HG03342 (cell line): ENCODE measurements at regions not wholly inside any gene's neighbourhood (a gene's known extent, or its start where the extent isn't known, plus 50 kb on each side); places are given as distances from the start of the nearest gene placed in this dataset.
"Not testable (repeated sequence)": the region's sequence is repeated elsewhere in the genome, so short reads cannot be mapped to it uniquely, and the experiment has no call there.

Source experiments
- ATAC-seq: cut with Tn5 transposase; IDR thresholded peaks from one replicate; pipeline ENCODE4 v1.9.1; 2021; ENCODE audit warnings: mild to moderate bottlenecking, moderate library complexity; ENCODE audit not compliant: unreplicated experiment

- ATAC-seq: no peak
Measured at GRCh38 chr5:17364987-17365810, 132.8 kb upstream of the TAF11L2 start.

DNA sequence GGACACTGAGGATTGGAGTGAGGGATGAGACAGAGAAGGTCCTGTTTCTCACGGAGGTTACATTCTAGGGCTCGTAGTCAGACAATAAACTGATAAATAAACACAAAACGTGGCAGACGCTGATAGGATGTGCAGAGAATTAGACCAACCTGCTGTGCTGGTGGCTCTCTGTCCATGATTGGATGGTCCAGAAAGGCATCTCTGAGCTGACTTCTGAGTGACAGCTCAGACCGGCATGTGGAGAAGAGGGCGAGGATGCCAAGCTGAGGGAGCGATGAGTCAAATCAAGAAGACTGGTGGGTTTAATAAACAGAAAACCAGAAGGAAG is 132.3 kb upstream of the TAF11L2 start:
- ATAC-seq: no peak

- ATAC-seq: no peak
Measured at GRCh38 chr5:17367256-17367840, 130.7 kb upstream of the TAF11L2 start.

GRCh38 chr5:17370651-17371050 is 127.4 kb upstream of the TAF11L2 start:
- no peak for ATAC-seq

DNA sequence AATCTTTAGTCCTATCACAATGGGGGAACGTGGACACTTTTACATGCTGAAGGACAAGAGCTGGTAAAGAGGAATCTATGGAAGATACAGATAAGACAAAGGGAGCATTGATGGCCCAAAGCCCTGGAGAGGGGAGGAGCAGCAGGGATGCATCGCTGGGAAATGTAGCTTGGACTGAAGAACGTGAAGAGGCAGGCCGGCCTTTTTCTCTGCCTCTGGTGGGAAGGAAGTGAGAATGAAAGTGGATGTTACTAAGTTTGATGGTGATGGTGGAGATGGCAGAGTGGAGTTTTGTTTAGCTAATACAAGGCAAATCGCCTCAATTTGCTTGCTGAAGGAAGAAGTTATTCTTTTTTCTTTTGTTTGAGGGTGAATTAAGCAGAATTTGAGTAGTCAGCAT is 124.6 kb upstream of the TAF11L2 start:
- ATAC-seq: no peak

DNA sequence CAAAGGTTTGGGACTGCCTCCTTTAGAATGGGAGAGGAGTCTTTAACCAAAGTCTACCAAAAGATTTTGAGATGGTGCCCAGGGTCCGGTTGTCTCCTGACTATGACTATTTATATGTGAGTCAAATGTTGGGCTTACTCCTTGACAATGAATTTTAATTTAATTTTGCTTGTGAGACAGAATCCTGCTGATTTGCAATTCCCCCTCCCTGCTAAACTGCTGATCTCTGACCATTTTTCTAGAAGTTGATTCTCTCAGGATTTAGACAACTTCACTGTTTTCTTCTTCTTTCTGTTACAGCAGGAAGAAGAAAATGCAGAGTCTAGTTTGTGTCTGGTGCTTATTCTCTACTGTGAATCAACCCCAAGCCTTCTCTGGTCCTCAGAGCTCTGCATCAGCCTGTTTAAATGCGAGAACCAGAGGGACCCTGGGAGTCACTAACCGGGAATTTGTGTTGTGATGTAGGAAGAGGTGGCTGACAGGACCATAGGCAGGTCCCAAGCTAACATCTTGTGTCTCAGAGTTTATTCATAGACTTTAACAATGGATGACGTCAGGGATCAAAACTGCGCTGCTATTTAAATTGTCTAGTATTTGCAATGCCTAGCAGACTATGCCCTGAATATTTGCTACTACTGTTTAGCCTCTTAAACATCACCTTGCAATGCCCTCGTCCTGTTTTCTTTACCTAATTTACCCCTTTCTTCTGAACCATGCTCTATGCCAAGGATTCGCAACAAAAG is 124.0 kb upstream of the TAF11L2 start:
- ATAC-seq: no peak

- no peak for ATAC-seq
Measured at GRCh38 chr5:17374973-17375742, 122.9 kb upstream of the TAF11L2 start.

DNA sequence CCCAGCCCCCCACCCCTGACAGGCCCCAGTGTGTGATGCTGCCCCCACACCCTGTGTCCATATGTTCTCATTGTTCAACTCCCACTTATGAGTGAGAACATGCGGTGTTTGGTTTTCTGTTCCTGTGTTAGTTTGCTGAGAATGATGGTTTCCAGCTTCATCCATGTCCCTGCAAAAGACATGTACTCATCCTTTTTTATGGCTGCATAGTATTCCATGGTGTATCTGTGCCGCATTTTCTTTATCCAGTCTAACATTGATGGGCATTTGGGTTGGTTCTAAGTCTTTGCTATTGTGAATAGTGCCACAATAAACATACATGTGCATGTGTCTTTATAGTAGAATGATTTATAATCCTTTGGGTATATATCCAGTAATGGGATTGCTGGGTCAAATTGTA is 122.1 kb upstream of the TAF11L2 start:
- ATAC-seq: not testable (repeated sequence)

- ATAC-seq: no peak
Measured at GRCh38 chr5:17378346-17378997, 119.6 kb upstream of the TAF11L2 start.

DNA sequence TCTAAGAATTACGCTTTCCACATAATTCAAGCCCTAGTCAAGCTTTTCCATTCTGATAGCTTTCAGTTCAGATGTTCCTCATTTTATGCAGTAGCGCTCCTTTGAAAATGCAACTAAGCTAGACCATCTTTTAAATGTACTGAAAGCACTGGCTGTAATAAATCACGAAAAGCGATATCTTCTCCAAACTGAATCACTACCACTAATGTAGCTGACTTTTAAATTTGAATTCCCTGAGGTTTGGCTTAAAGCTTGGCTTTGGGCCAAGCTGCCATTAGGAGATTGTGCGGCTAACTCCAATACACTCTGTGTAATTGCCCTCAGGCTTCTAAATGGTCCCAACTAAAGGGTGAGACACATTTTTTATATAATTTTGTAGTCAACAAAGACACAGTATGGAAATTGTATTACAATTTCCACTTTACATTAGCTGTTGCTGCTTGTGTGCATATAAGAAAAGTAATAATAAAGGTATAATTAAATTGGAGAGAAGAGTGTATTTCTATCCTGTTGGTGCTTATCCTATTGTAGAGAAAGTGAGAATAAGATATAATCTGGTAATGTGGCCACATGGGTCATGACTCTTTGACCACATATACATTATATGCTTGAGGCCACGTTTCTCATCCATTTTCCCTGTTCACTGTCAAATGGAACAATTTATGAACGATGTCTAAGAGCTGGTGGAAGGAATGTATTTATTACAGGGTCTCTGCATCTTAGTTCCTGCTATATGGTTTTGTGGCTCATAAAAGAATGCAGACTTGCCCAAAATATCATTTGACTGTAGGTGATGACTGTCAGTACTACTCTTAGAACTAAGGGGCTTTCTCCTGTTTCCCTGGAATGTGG is 118.7 kb upstream of the TAF11L2 start:
- ATAC-seq: no peak

DNA sequence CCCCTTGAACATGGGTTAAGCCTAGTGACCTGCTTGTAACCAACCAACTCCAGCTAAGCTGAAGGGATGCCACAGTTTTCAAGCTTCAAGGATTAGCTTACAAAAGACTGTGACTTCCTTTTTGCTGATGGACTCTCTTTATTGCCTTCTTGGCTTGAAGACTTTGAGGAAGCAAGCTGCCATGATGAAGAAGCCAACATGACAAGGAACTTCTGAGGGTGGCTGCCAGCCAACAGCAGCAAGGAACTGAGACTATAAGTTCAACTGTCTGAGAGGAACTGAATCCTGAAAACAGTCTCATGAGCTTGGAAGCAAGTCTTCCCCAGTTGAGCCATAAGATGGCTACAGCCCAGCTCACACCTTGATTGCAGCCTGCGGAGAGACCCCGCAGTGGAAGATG is 116.1 kb upstream of the TAF11L2 start:
- no peak for ATAC-seq

DNA sequence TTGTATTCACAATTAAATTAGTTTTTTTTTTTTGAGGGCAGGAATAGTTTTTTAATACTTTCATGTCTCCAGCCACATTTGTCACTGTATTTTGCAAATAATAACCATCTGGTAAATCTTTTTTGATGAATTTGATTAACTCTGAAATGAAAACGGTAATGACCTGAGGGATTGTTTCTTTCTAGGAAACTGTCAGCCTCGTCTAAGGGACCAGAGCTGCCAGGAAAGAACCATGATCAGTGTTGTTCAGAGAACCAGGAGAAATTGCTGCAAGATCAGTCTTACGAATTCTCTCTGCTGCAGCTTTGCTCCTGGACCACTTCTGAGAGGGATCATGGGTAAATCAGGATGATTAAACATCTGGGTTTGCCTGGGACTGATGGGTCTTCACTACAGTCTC is 114.5 kb upstream of the TAF11L2 start:
- no peak for ATAC-seq

DNA sequence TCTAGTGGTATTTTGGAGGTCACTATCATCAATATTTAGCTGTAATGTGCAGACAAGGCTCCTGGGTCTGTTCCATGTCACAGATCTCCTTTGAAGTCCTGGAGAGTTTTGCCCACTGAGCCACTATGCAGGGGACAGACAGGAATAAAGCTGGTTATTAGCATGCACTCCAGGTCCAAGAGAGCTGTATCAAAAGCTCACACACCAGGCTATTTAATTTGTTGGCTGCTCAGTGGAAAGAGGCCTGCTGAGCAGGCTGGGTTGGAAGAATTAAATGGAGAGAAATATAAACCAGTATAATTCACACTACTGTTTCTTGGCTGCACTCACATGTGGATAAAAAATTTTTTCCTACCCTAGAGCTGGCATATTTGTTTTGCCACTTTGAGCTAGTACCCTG is 113.8 kb upstream of the TAF11L2 start:
- no peak for ATAC-seq

DNA sequence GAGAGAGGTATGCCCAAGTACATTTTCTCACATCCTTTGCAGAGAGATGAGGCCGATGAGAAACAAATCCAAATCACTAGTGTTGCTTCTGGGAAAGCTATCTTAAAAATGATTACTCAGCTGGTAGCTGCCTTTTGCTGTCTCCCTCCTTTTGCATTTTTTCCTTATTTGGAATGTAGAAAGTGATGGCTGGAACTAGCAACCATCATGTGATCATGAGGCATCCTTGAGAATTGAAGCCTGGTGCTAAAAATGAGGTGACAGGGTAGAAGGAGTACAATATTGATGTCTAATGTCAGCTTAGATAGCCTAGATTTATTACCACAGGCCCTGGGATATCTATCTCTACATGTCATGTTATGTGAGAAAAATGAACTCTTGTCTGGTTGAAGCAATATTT is 109.3 kb upstream of the TAF11L2 start:
- ATAC-seq: no peak

DNA sequence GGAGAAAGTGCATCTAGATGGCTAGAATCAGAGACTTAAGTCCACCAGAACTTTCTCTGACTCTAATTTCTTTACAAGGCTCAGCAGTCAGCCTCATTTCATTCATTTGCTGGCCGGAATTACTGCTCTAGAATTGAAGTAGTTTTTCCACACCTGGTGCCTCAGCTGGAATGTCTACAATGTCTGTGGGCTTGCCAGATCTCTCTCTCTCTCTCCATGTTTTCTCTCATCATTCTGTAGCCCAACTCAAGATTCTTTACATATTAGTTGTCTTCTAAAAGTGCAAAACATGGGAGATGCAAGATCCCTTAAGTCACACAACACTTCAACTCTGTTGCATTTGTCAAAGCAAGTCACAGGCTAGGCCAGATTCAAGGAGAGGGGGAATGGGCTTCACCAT is 103.9 kb upstream of the TAF11L2 start:
- no peak for ATAC-seq

GRCh38 chr5:17395106-17395880 is 102.7 kb upstream of the TAF11L2 start:
- ATAC-seq: no peak

DNA sequence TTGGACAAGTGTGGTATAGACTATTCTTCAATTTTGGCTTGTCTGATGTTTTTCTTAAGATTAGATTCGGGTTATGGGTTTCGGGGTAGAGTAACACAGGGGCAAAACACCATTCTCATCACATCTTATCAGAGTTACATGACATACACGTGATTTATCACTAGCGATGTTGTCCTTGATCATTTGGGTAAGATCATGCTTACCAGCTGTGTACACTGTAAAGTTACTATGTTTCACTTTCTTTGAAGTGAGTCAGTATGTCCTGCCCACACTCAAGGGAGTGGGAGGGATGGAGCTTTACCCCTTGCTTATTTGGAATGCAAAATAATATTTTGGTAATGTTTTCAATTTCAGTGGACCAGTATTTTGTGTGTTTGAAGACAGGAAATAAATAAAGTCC is 101.8 kb upstream of the TAF11L2 start:
- ATAC-seq: no peak

DNA sequence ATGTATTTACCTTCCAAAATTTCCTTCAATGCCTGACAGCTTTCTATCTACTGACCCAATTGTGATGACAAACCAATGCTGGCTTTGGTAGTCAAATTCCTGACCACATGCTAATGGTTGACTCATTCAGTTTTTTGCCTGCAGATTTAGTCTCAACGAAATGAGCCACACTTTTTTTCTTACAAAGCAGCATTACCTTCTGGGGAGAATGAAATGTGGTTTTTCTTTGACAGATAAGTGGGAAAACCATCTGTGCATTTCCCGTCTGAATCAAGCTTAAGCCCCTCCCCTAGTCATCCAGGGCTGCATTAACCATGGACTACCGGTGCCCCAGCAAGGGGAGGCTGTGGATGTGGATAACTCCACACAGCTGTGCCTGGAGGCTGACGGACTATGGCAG is 99.6 kb upstream of the TAF11L2 start:
- ATAC-seq: peak; percentile 67
